SK-N-SH (cell line): ENCODE measurements at regions not wholly inside any gene's neighbourhood (a gene's known extent, or its start where the extent isn't known, plus 50 kb on each side); places are given as distances from the start of the nearest gene placed in this dataset.

Source experiments
- CTCF ChIA-PET: fragments of 300-600, 350-600 bp; formaldehyde crosslinking; extraction: SDS; loops from one replicate; lab custom pipeline; 2021; lab: Yijun Ruan, JAX
- POLR2A ChIA-PET: fragments of 350-600 bp; sonication (Branson Sonifier 250); formaldehyde crosslinking; extraction: SDS; loops from one replicate; lab custom pipeline; 2020; ENCODE audit warnings: antibody characterized with exemption, inconsistent platforms; lab: Yijun Ruan, JAX
- DNase-seq: peaks from one replicate; pipeline ENCODE4 v3.0.0; 2012
- H2AFZ ChIP-seq: fragments of 200-600 bp; sonication (generic); 2 replicates; pipeline ENCODE4 v1.8.1; 2016; ENCODE audit warnings: antibody characterized with exemption, mild to moderate bottlenecking, low read depth
- H3F3A ChIP-seq: fragments of 200-600 bp; sonication (generic); replicated peaks from 2 replicates; pipeline ENCODE3; 2016; ENCODE audit warnings: antibody characterized with exemption, mild to moderate bottlenecking; ENCODE audit not compliant: insufficient read depth
- H3K27ac ChIP-seq, 2 experiments: fragments of 200-500 bp in 1 of 2; fragments of 200-600 bp in 1 of 2; sonication (Bioruptor generic) in 1 of 2; sonication (generic), shearing (Covaris generic) in 1 of 2; 2 replicates each; pipeline versions ENCODE4 v1.5.1 to v1.6.1; 2014 to 2016; ENCODE audit warnings: low read depth in 2 of 2, inconsistent platforms in 1 of 2, low read length in 1 of 2, mild to moderate bottlenecking in 1 of 2, mixed read lengths in 1 of 2
- H3K27me3 ChIP-seq: fragments of 200-600 bp; sonication (generic), shearing (Covaris generic); 2 replicates; pipeline ENCODE4 v1.6.1; 2016; ENCODE audit warnings: mixed run types; ENCODE audit not compliant: insufficient read depth
- H3K36me3 ChIP-seq, 2 experiments: fragments of 200-500 bp in 1 of 2; fragments of 200-600 bp in 1 of 2; sonication (Bioruptor generic) in 1 of 2; sonication (generic) in 1 of 2; replicated peaks in 1 of 2; 2 replicates each; pipeline versions ENCODE3 to v1.5.1; 2014 to 2016; ENCODE audit warnings: low read length in 1 of 2, mild to moderate bottlenecking in 1 of 2; ENCODE audit not compliant: insufficient read depth in 2 of 2, control insufficient read depth in 1 of 2
- H3K4me1 ChIP-seq, 2 experiments: fragments of 200-500 bp in 1 of 2; fragments of 200-600 bp in 1 of 2; sonication (Bioruptor generic) in 1 of 2; sonication (generic), shearing (Covaris generic) in 1 of 2; 2 replicates each; pipeline versions ENCODE4 v1.5.1 to v1.6.1; 2014 to 2016; ENCODE audit warnings: low read depth in 1 of 2, low read length in 1 of 2, mixed run types in 1 of 2; ENCODE audit not compliant: insufficient read depth in 2 of 2, control insufficient read depth in 1 of 2
- H3K4me2 ChIP-seq: fragments of 200-600 bp; sonication (generic), shearing (Covaris generic); 2 replicates; pipeline ENCODE4 v1.6.1; 2017; ENCODE audit warnings: mixed run types
- H3K4me3 ChIP-seq, 2 experiments: fragments of 200-500 bp in 1 of 2; fragments of 200-600 bp in 1 of 2; sonication (Bioruptor generic) in 1 of 2; sonication (generic), shearing (Covaris generic) in 1 of 2; 2 replicates each; pipeline versions ENCODE4 v1.5.1 to v1.8.1; 2014 to 2016; ENCODE audit warnings: low read depth in 2 of 2, inconsistent platforms in 1 of 2, low read length in 1 of 2, mild to moderate bottlenecking in 1 of 2, mixed read lengths in 1 of 2, moderate library complexity in 1 of 2
- H3K79me2 ChIP-seq: fragments of 200-600 bp; sonication (generic); 2 replicates; pipeline ENCODE4 v1.8.1; 2017; ENCODE audit warnings: mild to moderate bottlenecking; ENCODE audit not compliant: insufficient read depth
- H3K9ac ChIP-seq: fragments of 200-600 bp; sonication (generic); 2 replicates; pipeline ENCODE4 v1.6.1; 2017; ENCODE audit warnings: mixed run types
- H3K9me2 ChIP-seq: fragments of 200-600 bp; sonication (generic); 2 replicates; pipeline ENCODE4 v1.6.1; 2017; ENCODE audit warnings: mixed run types
- H3K9me3 ChIP-seq: fragments of 200-600 bp; sonication (generic); 2 replicates; pipeline ENCODE4 v1.6.1; 2017; ENCODE audit warnings: mixed run types, mild to moderate bottlenecking, moderate library complexity
- H4K20me1 ChIP-seq: fragments of 200-600 bp; sonication (generic); 2 replicates; pipeline ENCODE4 v1.6.1; 2017; ENCODE audit warnings: mild to moderate bottlenecking, mixed run types; ENCODE audit not compliant: insufficient read depth
- CTCF ChIP-seq: fragments of 200-600 bp; sonication (generic); IDR thresholded peaks from 2 replicates; pipeline ENCODE4 v1.6.1; 2017; ENCODE audit warnings: antibody characterized with exemption, mild to moderate bottlenecking, moderate library complexity
- EP300 ChIP-seq, 2 experiments: IDR thresholded peaks; 2 replicates each; pipeline versions ENCODE4 v1.4.0 to v1.6.1; 2012; ENCODE audit warnings: borderline replicate concordance in 1 of 2, low read depth in 1 of 2, low read length in 1 of 2
- EZH2phosphoT487 ChIP-seq: fragments of 200-600 bp; sonication (generic); IDR thresholded peaks from 2 replicates; pipeline ENCODE4 v1.6.1; 2017; ENCODE audit warnings: low read depth, mixed run types, mild to moderate bottlenecking, antibody characterized with exemption, moderate library complexity, borderline replicate concordance
- JUND ChIP-seq: IDR thresholded peaks from 2 replicates; pipeline ENCODE4 v1.4.0; 2012
- MAX ChIP-seq: IDR thresholded peaks from 2 replicates; pipeline ENCODE4 v1.4.0; 2012; ENCODE audit warnings: low read depth
- MXI1 ChIP-seq: IDR thresholded peaks from 2 replicates; pipeline ENCODE4 v1.6.1; 2012; ENCODE audit warnings: mild to moderate bottlenecking, low read depth, low read length, improper control_type of control experiment
- RAD21 ChIP-seq: IDR thresholded peaks from 2 replicates; pipeline ENCODE4 v1.6.1; 2012; ENCODE audit warnings: mild to moderate bottlenecking, low read length
- SMC3 ChIP-seq: IDR thresholded peaks from 2 replicates; pipeline ENCODE4 v1.6.1; 2012; ENCODE audit warnings: low read depth, low read length, improper control_type of control experiment
- TAF1 ChIP-seq: IDR thresholded peaks from 2 replicates; pipeline ENCODE4 v1.6.1; 2012; ENCODE audit warnings: low read depth, mild to moderate bottlenecking, low read length, moderate library complexity, borderline replicate concordance
- TCF12 ChIP-seq: IDR thresholded peaks from 2 replicates; pipeline ENCODE4 v1.4.0; 2012
- YY1 ChIP-seq: IDR thresholded peaks from 2 replicates; pipeline ENCODE4 v1.4.0; 2012; ENCODE audit warnings: low read depth, mild to moderate bottlenecking
- ZBTB33 ChIP-seq: IDR thresholded peaks from 2 replicates; pipeline ENCODE4 v1.4.0; 2012; ENCODE audit warnings: low read depth, borderline replicate concordance
- WGBS: methylation state at CpG from one replicate; pipeline ENCODE4 v1.1.6; 2017; ENCODE audit warnings: low lambda C conversion rate; 5-methylcytosine and 5-hydroxymethylcytosine counted together

GRCh38 chr1:10867138-10867721 lies 70.8 kb upstream of the CASZ1 start:
- DNase-seq = peak; percentile 95
- Histone ChIP-seq H3K4me1 (peaks cover 0 to 17% of the 10 kb centered on the region in 2 experiments; a peak in 2 of 4 replicates), H3K9me2 (no peaks in the 10 kb centered on the region), H4K20me1 (no peaks in the 10 kb centered on the region), H3F3A (no peaks in the 10 kb centered on the region), H3K9ac (no peak overlapping the region), H3K79me2 (no peaks in the 10 kb centered on the region), H3K36me3 (no peaks in the 10 kb centered on the region), H2AFZ (peak overlapping the region; percentile 86; the same call in 1 of the 2 replicates), H3K4me3 (peak overlapping the region; percentile 44 to 57; a peak in 3 of 4 replicates), H3K27me3 (0 out of 2 replicates have a peak, but pooled peaks cover 7% of the 10 kb centered on the region), H3K27ac (no peak overlapping the region; a peak in 1 of 4 replicates), H3K4me2 (peak overlapping the region; percentile 87; the same call in 1 of the 2 replicates), H3K9me3 (no peaks in the 10 kb centered on the region)
- 19% methylated on average over 8 of the region's 54 CpGs for WGBS
- CTCF ChIA-PET = interaction anchor here (0.5 to 4.5 kb wide), 88 partner anchors 10 to 436 kb away, joined by 3 to 28 read pairs (median 4); partner anchors contain the start of gene CORT
- TF ChIP-seq TAF1 (no peak), SMC3 (peak; percentile 68), ZBTB33 (no peak), EZH2phosphoT487 (no peak), JUND (no peak), MAX (no peak), YY1 (no peak), CTCF (peak; percentile 61), MXI1 (peak; percentile 57; the same call in 1 of the 2 replicates), RAD21 (peak; percentile 66), EP300 (IDR thresholded peaks at IDR 0.05; ENCODE audit: borderline replicate concordance in 1 of 2, low read depth in 1 of 2, low read length in 1 of 2) (no peak; a peak in 1 of 4 replicates), TCF12 (no peak)
- POLR2A ChIA-PET = no interaction called here
